ENCODE measurements at regions not wholly inside any gene's neighbourhood (a gene's known extent, or its start where the extent isn't known, plus 50 kb on each side); places are given as distances from the start of the nearest gene placed in this dataset.
A peak's percentile ranks its signal among the peaks of the same experiment; 100 is the strongest.

- DNase-seq = no peak
Observed at GRCh38 chr17:13995856-13996271, 73.4 kb upstream of the COX10 start.

- peak; percentile 45 for DNase-seq
Observed at GRCh38 chr17:13996276-13996675, 73.0 kb upstream of the COX10 start.

- DNase-seq = peak; percentile 71
Observed at GRCh38 chr17:13996748-13997147, 72.6 kb upstream of the COX10 start.

- DNase-seq = no peak
Observed at GRCh38 chr17:14004927-14005620, 64.2 kb upstream of the COX10 start.

- DNase-seq = no peak
Observed at GRCh38 chr17:14006249-14006942, 62.9 kb upstream of the COX10 start.

- no peak for DNase-seq
Observed at GRCh38 chr17:14007951-14008350, 61.4 kb upstream of the COX10 start.

- DNase-seq = no peak
Observed at GRCh38 chr17:14011036-14011692, 58.1 kb upstream of the COX10 start.

GRCh38 chr17:14011740-14012405 lies 57.4 kb upstream of the COX10 start:
- no peak for DNase-seq

- peak; percentile 18 for DNase-seq
Observed at GRCh38 chr17:14014657-14015056, 54.6 kb upstream of the COX10 start.

GRCh38 chr17:14015271-14015670 lies 54.0 kb upstream of the COX10 start:
- DNase-seq = no peak

- DNase-seq = no peak
Observed at GRCh38 chr17:14016858-14017257, 52.4 kb upstream of the COX10 start.

GRCh38 chr17:14019186-14019956 lies 49.9 kb upstream of the COX10 start:
- DNase-seq = peak; percentile 39
